GM23248 (cell line): ENCODE measurements at regions not wholly inside any gene's neighbourhood (a gene's known extent, or its start where the extent isn't known, plus 50 kb on each side); places are given as distances from the start of the nearest gene placed in this dataset.

Experiments
- DNase-seq: peaks from one replicate; pipeline ENCODE4 v3.0.0-alpha.2; 2015
- H2AFZ ChIP-seq: fragments of 200-600 bp; sonication (generic); 2 replicates; pipeline ENCODE4 v1.6.1; 2016; ENCODE audit warnings: antibody characterized with exemption
- H3F3A ChIP-seq: fragments of 200-600 bp; sonication (generic); 2 replicates; pipeline ENCODE4 v1.6.1; 2016; ENCODE audit warnings: mild to moderate bottlenecking, antibody characterized with exemption, mixed run types; ENCODE audit not compliant: insufficient read depth
- H3K27ac ChIP-seq: fragments of 200-600 bp; sonication (generic); 2 replicates; pipeline ENCODE4 v1.5.1; 2016; ENCODE audit warnings: mild to moderate bottlenecking
- H3K27me3 ChIP-seq: fragments of 200-600 bp; sonication (generic); replicated peaks from 2 replicates; pipeline ENCODE4 v1.6.1; 2016; ENCODE audit warnings: mild to moderate bottlenecking; ENCODE audit not compliant: insufficient read depth
- H3K36me3 ChIP-seq: fragments of 200-600 bp; sonication (generic); 2 replicates; pipeline ENCODE4 v1.6.1; 2016; ENCODE audit warnings: low read depth, mild to moderate bottlenecking
- H3K4me1 ChIP-seq: fragments of 200-600 bp; sonication (generic); 2 replicates; pipeline ENCODE4 v1.6.1; 2016; ENCODE audit warnings: mild to moderate bottlenecking; ENCODE audit not compliant: insufficient read depth
- H3K4me2 ChIP-seq: fragments of 200-600 bp; sonication (generic); one replicate; pipeline ENCODE4 v1.6.1; 2016; ENCODE audit warnings: mild to moderate bottlenecking; ENCODE audit not compliant: unreplicated experiment
- H3K4me3 ChIP-seq: fragments of 200-600 bp; sonication (generic); 2 replicates; pipeline ENCODE4 v1.5.1; 2016; ENCODE audit warnings: mild to moderate bottlenecking
- H3K79me2 ChIP-seq: fragments of 200-600 bp; sonication (generic); 2 replicates; pipeline ENCODE4 v1.6.1; 2016; ENCODE audit warnings: mild to moderate bottlenecking; ENCODE audit not compliant: insufficient read depth
- H3K9ac ChIP-seq: fragments of 200-600 bp; sonication (generic); 2 replicates; pipeline ENCODE4 v1.6.1; 2016; ENCODE audit warnings: mild to moderate bottlenecking
- H3K9me2 ChIP-seq: fragments of 200-600 bp; sonication (generic); 2 replicates; pipeline ENCODE4 v1.6.1; 2016; ENCODE audit warnings: mixed run types, mild to moderate bottlenecking, moderate library complexity; ENCODE audit not compliant: insufficient read depth
- H3K9me3 ChIP-seq: fragments of 200-600 bp; sonication (generic); one replicate; pipeline ENCODE4 v1.6.1; 2017; ENCODE audit warnings: low read depth
- H4K20me1 ChIP-seq: fragments of 200-600 bp; sonication (generic); 2 replicates; pipeline ENCODE4 v1.6.0; 2016; ENCODE audit not compliant: insufficient read depth
- EZH2 ChIP-seq: fragments of 200-600 bp; sonication (generic); IDR thresholded peaks from 2 replicates; pipeline ENCODE4 v1.6.1; 2018; ENCODE audit warnings: antibody characterized with exemption, mild to moderate bottlenecking; ENCODE audit not compliant: insufficient read depth, poor library complexity, severe bottlenecking
- EZH2phosphoT487 ChIP-seq: fragments of 200-600 bp; sonication (generic); IDR thresholded peaks from 2 replicates; pipeline ENCODE4 v1.6.1; 2018; ENCODE audit warnings: antibody characterized with exemption, moderate library complexity, mild to moderate bottlenecking, low read depth; ENCODE audit not compliant: insufficient read depth
- WGBS, 2 experiments: methylation state at CpG; one replicate each; pipeline ENCODE4 v1.1.6; 2015 to 2017; ENCODE audit warnings: low lambda C conversion rate in 2 of 2, low coverage in 1 of 2; ENCODE audit errors: missing lambda C conversion rate in 2 of 2; 5-methylcytosine and 5-hydroxymethylcytosine counted together
- in situ Hi-C: fragments of 300-500 bp; cut with MboI; formaldehyde crosslinking; loops from 2 replicates; pipeline ENCODE4 v1.15.0; 2020

GRCh38 chr9:29209748-29210291, 1636.5 kb upstream of the C9orf72 start:
- no peak overlapping the region for H3K27ac ChIP-seq
- no peaks in the 10 kb centered on the region for H4K20me1 ChIP-seq
- H3K4me2 ChIP-seq, result no peak overlapping the region
- peaks cover 49% of the 10 kb centered on the region for H3K27me3 ChIP-seq
- no peak for TF ChIP-seq EZH2
- no peak for TF ChIP-seq EZH2phosphoT487
- no peaks in the 10 kb centered on the region for H3K79me2 ChIP-seq
- no peaks in the 10 kb centered on the region for H3F3A ChIP-seq
- DNase-seq, result no peak
- WGBS, 2 experiments, result 0 to 4% methylated on average over 2 of the region's 2 CpGs
- no peak overlapping the region for H3K4me3 ChIP-seq
- H3K9ac ChIP-seq, result no peak overlapping the region
- no peaks in the 10 kb centered on the region for H3K4me1 ChIP-seq
- H2AFZ ChIP-seq, result no peak overlapping the region
- no peaks in the 10 kb centered on the region for H3K9me3 ChIP-seq
- H3K9me2 ChIP-seq, result no peaks in the 10 kb centered on the region
- in situ Hi-C loops, result no loop called here
- H3K36me3 ChIP-seq, result no peaks in the 10 kb centered on the region

GRCh38 chr9:29211003-29211579, 1637.8 kb upstream of the C9orf72 start:
- Histone ChIP-seq H3K4me2 (no peak overlapping the region), H4K20me1 (no peaks in the 10 kb centered on the region), H3F3A (no peaks in the 10 kb centered on the region), H3K27ac (no peak overlapping the region), H3K9me3 (no peaks in the 10 kb centered on the region), H3K79me2 (no peaks in the 10 kb centered on the region), H3K4me3 (no peak overlapping the region), H3K4me1 (no peaks in the 10 kb centered on the region), H3K9me2 (no peaks in the 10 kb centered on the region), H2AFZ (no peak overlapping the region), H3K27me3 (peaks cover 61% of the 10 kb centered on the region), H3K36me3 (no peaks in the 10 kb centered on the region), H3K9ac (no peak overlapping the region)
- 10% methylated on average over 5 to 6 of the region's 6 CpGs for WGBS, 2 experiments
- in situ Hi-C loops, result no loop called here
- no peak for DNase-seq
- TF ChIP-seq EZH2 (no peak), EZH2phosphoT487 (no peak)

GRCh38 chr9:29211580-29212396, 1638.5 kb upstream of the C9orf72 start:
- Histone ChIP-seq H3K9ac (no peak overlapping the region), H3K9me3 (no peaks in the 10 kb centered on the region), H3K4me2 (no peak overlapping the region), H3K27ac (no peak overlapping the region), H3K27me3 (peaks cover 61% of the 10 kb centered on the region), H3K79me2 (no peaks in the 10 kb centered on the region), H4K20me1 (no peaks in the 10 kb centered on the region), H3K4me3 (peak overlapping the region; percentile 52; the same call in 1 of the 2 replicates), H3F3A (no peaks in the 10 kb centered on the region), H3K9me2 (no peaks in the 10 kb centered on the region), H3K36me3 (no peaks in the 10 kb centered on the region), H3K4me1 (no peaks in the 10 kb centered on the region), H2AFZ (0 out of 2 replicates have a peak overlapping the region, but pooled peaks have one; percentile 24)
- TF ChIP-seq EZH2phosphoT487, result no peak
- no peak for TF ChIP-seq EZH2
- WGBS, 2 experiments, result 2 to 7% methylated on average over 24 to 25 of the region's 51 CpGs
- DNase-seq, result peak; percentile 50
- in situ Hi-C loops, result no loop called here

DNA sequence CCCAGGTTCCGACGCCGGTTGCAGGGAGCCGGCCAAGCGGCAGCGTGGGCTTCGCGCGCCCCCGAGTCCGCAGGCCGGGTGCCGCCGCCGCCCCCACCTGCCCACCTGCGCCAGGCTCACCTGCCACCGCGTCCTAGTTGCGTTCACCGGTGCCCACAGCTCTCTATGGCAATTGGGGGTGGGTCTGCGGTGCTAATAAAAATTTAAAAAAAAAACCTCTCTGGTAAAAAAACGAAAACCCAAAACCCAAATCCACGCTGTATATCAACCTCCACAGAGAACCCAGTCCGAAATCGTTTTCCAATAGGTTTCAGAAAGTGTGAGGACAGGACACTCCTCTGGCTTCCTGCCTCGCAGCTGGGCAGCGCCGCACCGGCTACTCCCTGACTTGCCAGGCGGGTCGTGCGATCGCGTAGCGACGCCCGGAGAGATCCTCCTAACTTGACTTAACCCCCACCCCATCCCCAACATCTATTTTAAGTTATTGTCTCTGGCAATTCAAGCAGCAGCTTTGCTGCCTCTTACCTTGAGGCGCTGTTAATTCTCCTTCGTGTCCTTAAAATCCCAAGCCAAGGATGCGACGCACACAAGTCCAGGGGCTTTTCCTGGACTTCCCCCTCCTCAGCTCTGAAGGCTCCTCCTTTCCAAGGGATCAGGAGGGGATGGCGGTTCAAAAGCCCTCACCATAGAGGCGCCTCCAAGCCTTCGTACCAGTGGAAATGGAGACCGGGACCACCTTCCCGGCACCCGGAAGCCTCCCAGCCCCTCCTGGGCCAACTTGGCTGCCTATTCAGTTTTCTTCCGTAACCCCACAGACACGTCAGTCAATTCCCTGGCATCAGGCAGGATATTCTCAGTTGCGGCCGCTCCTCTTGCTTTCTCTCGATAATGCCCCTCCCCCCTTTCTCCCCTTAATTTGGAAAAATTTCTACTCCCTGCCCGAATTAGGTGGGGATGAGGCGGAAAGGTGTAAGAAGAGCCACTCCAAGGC, 1639.4 kb upstream of the C9orf72 start:
- no peaks in the 10 kb centered on the region for H3K79me2 ChIP-seq
- H3K27ac ChIP-seq, result no peak overlapping the region
- no peak overlapping the region for H3K9ac ChIP-seq
- no peaks in the 10 kb centered on the region for H3K9me3 ChIP-seq
- H3F3A ChIP-seq, result no peaks in the 10 kb centered on the region
- H2AFZ ChIP-seq, result 0 out of 2 replicates have a peak overlapping the region, but pooled peaks have one; percentile 24
- H3K4me2 ChIP-seq, result no peak overlapping the region
- in situ Hi-C loops, result no loop called here
- H3K4me3 ChIP-seq, result peak overlapping the region; percentile 52
- no peaks in the 10 kb centered on the region for H3K4me1 ChIP-seq
- H3K27me3 ChIP-seq, result peaks cover 61% of the 10 kb centered on the region
- no peaks in the 10 kb centered on the region for H4K20me1 ChIP-seq
- no peaks in the 10 kb centered on the region for H3K36me3 ChIP-seq
- WGBS, 2 experiments, result 2 to 3% methylated on average over 43 to 48 of the region's 54 CpGs
- TF ChIP-seq EZH2phosphoT487 (0 out of 2 replicates have a peak, but pooled peaks have one; percentile 28), EZH2 (no peak)
- DNase-seq, result peak; percentile 6
- no peaks in the 10 kb centered on the region for H3K9me2 ChIP-seq
